Type B pancreatic cell (in vitro differentiated cells): ENCODE measurements at regions not wholly inside any gene's neighbourhood (a gene's known extent, or its start where the extent isn't known, plus 50 kb on each side); places are given as distances from the start of the nearest gene placed in this dataset.

ENCODE experiments used
- DNase-seq: peaks from one replicate; pipeline ENCODE4 v3.0.0; 2021; ENCODE audit warnings: mixed read lengths; ENCODE audit not compliant: unreplicated experiment; ENCODE audit errors: extremely low spot score
- H3K27ac Mint-ChIP-seq: 2 replicates; pipeline ENCODE4 v1.8.0; 2021; ENCODE audit warnings: mild to moderate bottlenecking, mixed read lengths
- H3K27me3 Mint-ChIP-seq: 2 replicates; pipeline ENCODE4 v1.8.0; 2021; ENCODE audit warnings: mixed read lengths
- H3K36me3 Mint-ChIP-seq: 2 replicates; pipeline ENCODE4 v1.8.0; 2021; ENCODE audit warnings: mixed read lengths
- H3K4me1 Mint-ChIP-seq: one replicate; pipeline ENCODE4 v1.8.0; 2021; ENCODE audit warnings: mixed read lengths; ENCODE audit not compliant: unreplicated experiment
- H3K4me3 Mint-ChIP-seq: 2 replicates; pipeline ENCODE4 v1.8.0; 2021; ENCODE audit warnings: mild to moderate bottlenecking, mixed read lengths
- H3K9me3 Mint-ChIP-seq: 2 replicates; pipeline ENCODE4 v1.8.0; 2021; ENCODE audit warnings: mixed read lengths
- CTCF ChIP-seq: fragments of 200-600 bp; sonication (generic); conservative IDR thresholded peaks from 2 replicates; pipeline ENCODE4 v1.5.0; 2021; ENCODE audit warnings: antibody characterized with exemption, mild to moderate bottlenecking

- H3K9me3 Mint-ChIP-seq = no peaks in the 10 kb centered on the region
- H3K27ac Mint-ChIP-seq = no peak overlapping the region
- peaks cover 12% of the 10 kb centered on the region for H3K27me3 Mint-ChIP-seq
- H3K4me3 Mint-ChIP-seq = no peak overlapping the region
- H3K36me3 Mint-ChIP-seq = no peaks in the 10 kb centered on the region
- TF ChIP-seq CTCF = no peak
- no peak for DNase-seq
- no peaks in the 10 kb centered on the region for H3K4me1 Mint-ChIP-seq
Observed at GRCh38 chr5:159422910-159423309, 92.6 kb upstream of the IL12B start.

DNA sequence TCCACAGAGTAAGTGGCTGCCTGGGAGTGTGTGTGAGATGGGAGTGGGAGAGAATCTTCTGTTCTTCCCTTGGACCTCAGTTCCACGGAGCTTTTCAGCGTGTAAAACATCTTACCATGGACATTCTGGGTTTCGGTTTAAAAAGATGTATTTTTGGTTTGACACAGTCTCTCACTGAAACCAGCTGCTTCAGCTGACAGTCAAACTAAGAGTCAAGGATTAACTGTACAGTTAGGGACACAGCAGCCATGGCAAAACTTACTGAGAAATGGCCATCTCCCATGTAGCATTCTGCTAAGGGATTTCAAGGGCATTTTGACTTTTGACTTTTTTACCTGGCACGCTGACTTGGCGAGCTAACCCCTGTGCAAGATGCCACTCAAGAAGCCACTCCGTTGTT is 93.8 kb upstream of the IL12B start:
- peaks cover 16% of the 10 kb centered on the region for H3K27me3 Mint-ChIP-seq
- no peak for TF ChIP-seq CTCF
- H3K4me3 Mint-ChIP-seq = no peak overlapping the region
- H3K9me3 Mint-ChIP-seq = no peaks in the 10 kb centered on the region
- H3K4me1 Mint-ChIP-seq = no peaks in the 10 kb centered on the region
- no peak for DNase-seq
- H3K27ac Mint-ChIP-seq = no peak overlapping the region
- H3K36me3 Mint-ChIP-seq = no peaks in the 10 kb centered on the region

DNA sequence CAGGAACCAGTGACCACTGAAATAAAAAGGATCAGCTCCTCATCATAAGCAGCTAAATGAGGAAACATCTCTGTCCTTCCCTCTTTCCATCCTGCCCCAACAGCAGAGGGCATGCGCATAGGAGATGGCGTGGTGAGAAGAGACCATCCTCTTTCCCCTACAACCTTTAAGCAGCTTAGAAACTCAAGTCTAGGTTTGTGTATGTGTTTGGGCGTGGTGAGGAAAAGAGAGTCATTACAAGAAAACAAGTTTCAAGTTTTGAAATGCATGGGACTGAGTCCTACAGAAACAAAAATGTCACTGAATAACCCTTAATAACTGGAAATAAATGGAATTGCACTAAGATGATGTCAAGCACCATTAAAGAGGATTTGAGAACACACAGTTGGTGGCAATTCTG is 96.4 kb upstream of the IL12B start:
- Mint-ChIP-seq H3K27ac (no peak overlapping the region), H3K27me3 (peaks cover 23% of the 10 kb centered on the region), H3K4me1 (no peaks in the 10 kb centered on the region), H3K36me3 (no peaks in the 10 kb centered on the region), H3K4me3 (no peak overlapping the region), H3K9me3 (no peaks in the 10 kb centered on the region)
- no peak for TF ChIP-seq CTCF
- no peak for DNase-seq

DNA sequence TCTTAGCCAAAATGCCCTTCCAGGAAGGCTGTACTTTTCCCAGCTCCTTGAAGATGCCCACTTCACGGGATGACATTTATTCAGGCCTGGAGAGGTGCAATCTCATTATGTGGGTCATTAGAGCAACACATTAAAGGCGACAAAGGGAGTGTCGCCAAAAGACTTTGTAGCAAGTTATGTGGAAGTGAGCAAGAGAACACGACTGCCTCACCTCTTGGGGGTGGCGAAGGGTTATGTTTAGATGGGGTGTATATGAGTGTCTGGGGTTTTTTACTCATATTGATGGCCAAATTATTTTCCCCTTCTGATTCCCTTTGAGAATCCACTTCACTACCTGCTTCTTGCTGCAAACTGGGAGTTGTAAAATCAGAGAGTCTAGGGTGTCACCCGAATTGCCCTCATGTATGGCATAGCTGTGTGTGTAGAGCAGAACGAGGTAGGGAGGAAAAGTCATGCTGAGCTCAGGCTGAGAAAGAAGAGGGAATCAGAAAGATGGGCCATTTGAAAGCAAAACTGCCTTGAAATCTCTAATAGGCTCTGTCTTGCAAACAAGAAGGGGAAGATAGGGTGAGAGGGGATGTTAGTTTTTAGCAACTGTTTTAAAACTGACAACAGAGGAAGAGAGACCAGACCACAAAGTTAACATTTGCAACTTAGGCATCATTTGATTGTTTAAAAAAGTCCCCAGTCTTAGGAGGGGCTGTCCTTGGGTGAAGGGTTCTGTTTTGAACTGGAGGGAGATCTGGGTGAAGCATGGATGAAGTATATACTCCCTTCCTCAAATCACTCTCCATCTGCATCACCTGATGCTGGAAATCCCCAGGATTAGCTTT is 97.1 kb upstream of the IL12B start:
- no peak overlapping the region for H3K27ac Mint-ChIP-seq
- no peak overlapping the region for H3K4me3 Mint-ChIP-seq
- H3K4me1 Mint-ChIP-seq = no peaks in the 10 kb centered on the region
- no peaks in the 10 kb centered on the region for H3K9me3 Mint-ChIP-seq
- DNase-seq = no peak
- TF ChIP-seq CTCF = no peak
- H3K27me3 Mint-ChIP-seq = peaks cover 27% of the 10 kb centered on the region
- no peaks in the 10 kb centered on the region for H3K36me3 Mint-ChIP-seq

DNA sequence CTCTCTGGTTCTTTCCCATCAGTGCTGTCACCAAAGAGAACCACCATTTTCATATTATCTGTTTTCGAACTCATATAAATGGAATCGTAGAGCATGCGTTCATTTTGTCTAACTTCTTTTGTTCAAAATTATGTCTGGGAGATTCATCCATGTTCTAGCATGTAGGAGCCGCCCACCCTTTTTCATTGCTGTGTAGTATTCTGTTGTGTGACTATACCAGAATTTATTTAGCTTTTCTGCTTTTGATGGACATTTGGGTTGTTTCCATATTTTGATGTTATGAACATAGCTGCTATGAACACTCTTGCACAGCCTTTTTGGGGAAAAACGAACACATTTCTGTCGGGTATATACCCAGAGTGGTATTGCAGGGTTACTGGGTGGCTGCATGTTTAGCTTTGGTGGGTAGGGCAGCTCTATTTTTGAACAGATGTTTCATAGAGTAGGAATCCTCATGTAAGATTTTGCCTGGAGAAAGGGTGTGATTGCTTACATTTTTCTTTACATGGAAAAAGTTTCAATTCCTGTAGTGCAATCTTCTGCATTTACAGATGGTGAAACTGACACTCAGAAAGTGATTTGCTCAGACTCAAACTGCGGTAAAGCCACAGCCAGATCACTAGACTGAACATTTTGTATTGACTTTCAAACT is 100.2 kb upstream of the IL12B start:
- Mint-ChIP-seq H3K27me3 (peaks cover 31% of the 10 kb centered on the region), H3K9me3 (no peaks in the 10 kb centered on the region), H3K4me1 (peaks cover 4% of the 10 kb centered on the region), H3K27ac (peak overlapping the region; percentile 28), H3K36me3 (no peaks in the 10 kb centered on the region), H3K4me3 (no peak overlapping the region)
- DNase-seq = no peak
- no peak for TF ChIP-seq CTCF
